ENCODE measurements at regions not wholly inside any gene's neighbourhood (a gene's known extent, or its start where the extent isn't known, plus 50 kb on each side); places are given as distances from the start of the nearest gene placed in this dataset.

DNA sequence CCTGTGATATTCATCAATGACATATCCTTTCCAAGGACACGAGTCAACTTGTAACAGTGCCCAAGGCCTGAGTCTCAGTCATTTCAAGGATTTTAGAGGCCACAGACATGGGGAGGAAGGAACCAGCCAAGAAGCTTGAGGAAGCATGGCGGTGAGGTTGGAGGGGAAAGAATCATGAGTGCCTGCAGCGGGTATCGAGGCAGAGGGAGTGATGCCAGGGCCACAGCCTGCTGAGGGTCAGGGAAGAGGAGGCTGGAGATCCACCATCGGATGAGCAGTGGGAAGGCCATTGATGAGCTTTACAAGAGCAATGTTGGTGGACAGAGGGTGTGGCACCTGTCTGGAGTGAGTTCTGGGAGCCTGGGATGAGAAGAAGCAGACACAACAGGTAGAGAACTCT lies 88.5 kb upstream of the IER5L start:
- no peak overlapping the region for H3K4me3 ChIP-seq (ENCODE audit: low read depth, low read length)
- TF ChIP-seq, protein P1, sequence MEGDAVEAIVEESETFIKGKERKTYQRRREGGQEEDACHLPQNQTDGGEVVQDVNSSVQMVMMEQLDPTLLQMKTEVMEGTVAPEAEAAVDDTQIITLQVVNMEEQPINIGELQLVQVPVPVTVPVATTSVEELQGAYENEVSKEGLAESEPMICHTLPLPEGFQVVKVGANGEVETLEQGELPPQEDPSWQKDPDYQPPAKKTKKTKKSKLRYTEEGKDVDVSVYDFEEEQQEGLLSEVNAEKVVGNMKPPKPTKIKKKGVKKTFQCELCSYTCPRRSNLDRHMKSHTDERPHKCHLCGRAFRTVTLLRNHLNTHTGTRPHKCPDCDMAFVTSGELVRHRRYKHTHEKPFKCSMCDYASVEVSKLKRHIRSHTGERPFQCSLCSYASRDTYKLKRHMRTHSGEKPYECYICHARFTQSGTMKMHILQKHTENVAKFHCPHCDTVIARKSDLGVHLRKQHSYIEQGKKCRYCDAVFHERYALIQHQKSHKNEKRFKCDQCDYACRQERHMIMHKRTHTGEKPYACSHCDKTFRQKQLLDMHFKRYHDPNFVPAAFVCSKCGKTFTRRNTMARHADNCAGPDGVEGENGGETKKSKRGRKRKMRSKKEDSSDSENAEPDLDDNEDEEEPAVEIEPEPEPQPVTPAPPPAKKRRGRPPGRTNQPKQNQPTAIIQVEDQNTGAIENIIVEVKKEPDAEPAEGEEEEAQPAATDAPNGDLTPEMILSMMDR (IDR thresholded peaks at IDR 0.05; ENCODE audit: low read depth, low read length): no peak

DNA sequence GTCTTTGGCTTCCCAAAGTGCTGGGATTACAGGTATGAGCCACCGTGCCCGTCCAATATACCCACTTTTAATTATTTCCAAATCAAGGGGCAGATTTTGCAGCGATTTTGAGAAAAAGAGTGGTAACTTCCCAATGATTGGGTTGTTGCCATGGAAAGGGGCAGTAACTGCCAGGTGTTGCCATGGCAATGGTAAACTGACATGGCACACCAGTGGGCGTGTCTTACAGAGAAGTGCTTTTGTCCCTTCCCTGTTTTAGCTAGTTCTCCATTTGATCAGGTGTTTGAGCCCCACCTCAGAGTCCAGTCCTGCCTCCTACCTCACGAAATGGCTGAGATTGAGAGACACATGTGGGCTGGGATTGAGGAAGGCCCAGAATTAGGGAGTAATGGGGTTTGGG lies 86.3 kb upstream of the IER5L start:
- TF ChIP-seq, protein P1 (IDR thresholded peaks at IDR 0.05; ENCODE audit: low read depth, low read length): no peak
- H3K4me3 ChIP-seq (ENCODE audit: low read depth, low read length): no peak overlapping the region

DNA sequence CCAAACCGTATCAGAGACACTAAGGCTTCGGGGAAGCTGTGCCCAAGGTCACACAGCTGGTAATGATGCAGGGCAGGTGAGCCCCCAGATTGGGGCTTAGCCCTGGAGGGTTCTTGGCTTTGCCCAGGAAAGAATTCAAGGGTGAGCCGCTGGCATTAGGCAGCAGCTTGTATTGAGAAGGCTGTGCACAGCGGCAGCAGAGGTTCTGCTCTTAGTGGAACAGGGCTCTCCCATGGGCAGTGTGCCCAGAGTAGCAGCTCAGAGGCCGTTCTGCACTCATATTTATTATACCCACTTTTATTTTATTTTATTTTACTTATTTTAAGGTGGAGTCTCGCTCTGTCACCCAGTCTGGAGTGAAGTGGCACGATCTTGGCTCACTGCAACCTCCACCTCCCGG lies 85.8 kb upstream of the IER5L start:
- TF ChIP-seq, protein P1 (IDR thresholded peaks at IDR 0.05; ENCODE audit: low read depth, low read length): no peak
- H3K4me3 ChIP-seq (ENCODE audit: low read depth, low read length): no peak overlapping the region

DNA sequence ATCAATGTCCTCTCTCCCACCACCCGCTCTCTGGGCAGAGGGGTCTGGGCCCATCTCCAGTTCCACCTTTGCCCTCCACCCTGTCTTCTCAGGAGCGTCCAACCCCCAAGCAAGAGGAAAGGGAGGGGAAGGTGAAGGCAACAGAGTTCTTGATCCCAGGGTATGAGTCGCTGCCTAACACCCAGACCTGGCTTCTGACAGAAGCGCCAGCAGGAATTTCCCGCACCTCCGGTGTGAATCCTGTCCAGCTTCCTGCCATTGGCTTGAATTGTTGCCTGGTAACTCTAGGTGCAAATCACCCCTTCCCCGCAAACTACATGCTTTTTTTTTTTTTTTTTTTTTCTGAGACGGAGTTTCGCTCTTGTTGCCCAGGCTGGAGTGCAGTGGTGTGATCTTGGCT lies 84.2 kb upstream of the IER5L start:
- no peak overlapping the region for H3K4me3 ChIP-seq (ENCODE audit: low read depth, low read length)
- TF ChIP-seq, protein P1 (IDR thresholded peaks at IDR 0.05; ENCODE audit: low read depth, low read length): no peak

DNA sequence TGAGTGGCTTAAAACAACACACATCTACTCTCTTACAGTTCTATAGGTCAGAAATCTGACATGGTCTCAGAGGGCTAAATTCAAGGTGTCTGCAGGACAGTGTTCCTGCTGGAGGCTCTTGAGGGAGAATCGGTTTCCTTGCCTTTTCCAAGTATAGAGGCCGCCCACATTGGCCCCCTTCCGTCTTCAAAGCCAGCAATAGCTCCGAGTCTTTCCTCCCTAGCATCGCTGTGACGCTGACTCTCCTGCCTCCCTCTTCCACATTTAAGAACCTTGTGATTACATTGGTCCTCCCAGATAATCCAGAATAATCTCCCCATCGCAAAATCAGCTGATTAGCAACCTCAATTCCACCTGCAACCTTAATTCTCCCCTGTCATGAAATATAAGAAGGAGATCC lies 81.3 kb upstream of the IER5L start:
- no peak overlapping the region for H3K4me3 ChIP-seq (ENCODE audit: low read depth, low read length)
- TF ChIP-seq, protein P1 (IDR thresholded peaks at IDR 0.05; ENCODE audit: low read depth, low read length): no peak

DNA sequence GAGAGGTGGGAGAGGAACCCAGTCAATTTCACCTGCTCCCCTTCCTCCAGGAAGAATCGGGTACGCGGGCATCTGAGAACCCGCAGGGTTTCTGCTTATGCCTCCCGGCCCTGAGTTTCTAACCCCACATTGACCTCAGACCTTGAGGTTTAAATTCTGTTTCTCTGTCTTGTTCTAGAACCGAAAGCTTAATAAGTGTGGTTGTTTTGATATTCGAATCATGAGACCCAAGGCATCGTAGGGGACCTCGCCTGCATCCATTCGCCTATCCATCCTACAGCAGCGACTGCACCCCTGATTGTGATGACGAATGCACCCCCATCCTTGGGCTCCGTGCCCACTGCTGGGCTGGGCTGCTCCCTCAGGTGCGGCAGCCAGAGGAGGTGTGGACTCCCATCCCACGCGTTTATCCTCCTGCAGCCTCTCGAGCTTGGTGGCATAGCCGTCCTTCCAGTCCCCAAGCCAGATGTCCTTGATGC lies 80.8 kb upstream of the IER5L start:
- no peak overlapping the region for H3K4me3 ChIP-seq (ENCODE audit: low read depth, low read length)
- TF ChIP-seq, protein P1 (IDR thresholded peaks at IDR 0.05; ENCODE audit: low read depth, low read length): no peak

DNA sequence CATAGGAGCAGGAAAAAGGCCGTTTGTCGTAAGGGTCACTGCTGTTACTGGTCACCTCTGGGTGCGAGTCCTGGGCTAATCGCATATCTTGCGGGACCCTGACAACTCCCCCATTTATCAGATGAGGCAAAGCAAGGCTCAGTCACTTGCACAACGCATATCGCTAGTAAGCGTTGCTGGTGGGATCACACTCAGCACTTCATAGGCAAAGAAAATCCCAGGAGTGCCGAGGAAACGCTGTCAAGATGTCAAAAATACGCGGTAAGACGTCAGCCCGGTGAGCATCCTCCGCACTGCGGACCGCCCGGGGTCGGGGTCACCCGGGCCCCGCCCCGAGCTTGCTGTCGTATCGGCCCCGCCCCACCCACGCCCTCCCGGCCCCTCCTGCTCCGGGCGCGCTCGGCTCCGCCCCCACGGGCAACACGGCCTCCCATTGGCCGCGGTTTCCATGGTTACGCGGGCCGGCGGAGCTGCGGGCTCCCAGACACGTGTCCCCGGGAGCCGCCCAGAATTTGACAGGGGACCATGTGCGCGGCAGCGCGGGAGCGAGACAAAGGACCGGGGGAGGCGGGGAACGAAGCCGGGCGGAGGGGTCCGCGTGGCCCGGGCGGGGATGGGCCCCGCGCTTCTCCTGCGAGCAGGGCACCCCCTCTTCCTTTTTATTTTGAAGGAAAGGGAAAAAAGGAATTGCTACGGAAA lies 80.2 kb upstream of the IER5L start:
- TF ChIP-seq, protein P1 (IDR thresholded peaks at IDR 0.05; ENCODE audit: low read depth, low read length): no peak

More for the DNA sequence above, 80.2 kb upstream of the IER5L start:
- no peak overlapping the region; the same call in 1 of the 2 replicates for H3K4me3 ChIP-seq (ENCODE audit: low read depth, low read length)

All from WI38 (cell line).